LNCaP clone FGC (cell line): ENCODE measurements at regions not wholly inside any gene's neighbourhood (a gene's known extent, or its start where the extent isn't known, plus 50 kb on each side); places are given as distances from the start of the nearest gene placed in this dataset.

Source experiments
- DNase-seq: peaks from one replicate; pipeline ENCODE4 v3.0.0-alpha.2; 2011; ENCODE audit warnings: low read depth
- H3K4me3 ChIP-seq: 2 replicates; pipeline ENCODE4 v1.5.1; 2011; ENCODE audit warnings: mild to moderate bottlenecking, low read depth, low read length, control low read depth
- CTCF ChIP-seq: IDR thresholded peaks from 2 replicates; pipeline ENCODE4 v1.5.1; 2012; ENCODE audit warnings: mild to moderate bottlenecking; ENCODE audit not compliant: control insufficient read depth, insufficient read depth; ENCODE audit errors: extremely low read depth

GRCh38 chr20:16966276-16966880 lies 218.2 kb downstream of the OTOR start:
- H3K4me3 ChIP-seq, result no peak overlapping the region
- no peak for DNase-seq
- TF ChIP-seq CTCF, result no peak

DNA sequence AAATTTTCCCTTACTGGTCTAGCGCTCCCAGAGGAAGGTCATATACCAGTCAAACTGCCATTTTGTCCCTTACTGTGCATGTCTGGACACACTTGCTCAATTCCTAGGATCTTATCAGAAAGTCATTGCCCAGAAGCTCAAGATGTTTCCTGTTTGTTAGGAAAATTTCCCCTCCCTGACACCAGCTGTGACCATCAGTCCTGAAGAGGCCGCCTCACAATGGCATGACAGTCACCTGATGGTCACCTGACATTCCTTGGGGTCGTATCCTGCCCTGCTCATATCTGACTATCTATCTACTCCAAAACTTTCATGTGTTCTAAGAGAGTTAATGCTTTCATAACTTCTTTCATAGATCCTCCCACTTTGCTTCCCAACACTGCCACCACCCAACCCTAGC lies 219.9 kb downstream of the OTOR start:
- no peak for TF ChIP-seq CTCF
- no peak overlapping the region for H3K4me3 ChIP-seq
- DNase-seq, result no peak

- no peak for DNase-seq
- no peak for TF ChIP-seq CTCF
- no peak overlapping the region for H3K4me3 ChIP-seq
These were observed 222.6 kb downstream of the OTOR start for GRCh38 chr20:16970776-16971175.

- no peak for TF ChIP-seq CTCF
- H3K4me3 ChIP-seq, result no peak overlapping the region
- DNase-seq, result no peak
These were observed 226.1 kb downstream of the OTOR start for GRCh38 chr20:16974080-16974854.

DNA sequence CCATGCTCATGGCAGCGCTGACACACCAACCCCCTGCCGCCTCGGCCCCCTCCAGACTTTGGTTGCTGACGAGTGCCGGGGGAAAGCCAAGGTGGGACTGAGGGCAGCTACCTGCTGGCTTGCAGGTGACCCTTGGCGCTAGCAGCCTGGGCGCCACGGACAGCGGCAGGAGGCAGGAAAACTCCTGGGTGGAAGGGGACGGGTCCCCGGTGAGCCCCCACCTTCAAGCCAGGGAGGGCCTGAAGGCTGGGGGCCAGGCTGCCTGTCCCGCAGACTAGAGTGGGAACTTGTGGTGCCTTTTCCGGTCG lies 226.7 kb downstream of the OTOR start:
- no peak overlapping the region for H3K4me3 ChIP-seq
- DNase-seq, result no peak
- no peak for TF ChIP-seq CTCF

DNA sequence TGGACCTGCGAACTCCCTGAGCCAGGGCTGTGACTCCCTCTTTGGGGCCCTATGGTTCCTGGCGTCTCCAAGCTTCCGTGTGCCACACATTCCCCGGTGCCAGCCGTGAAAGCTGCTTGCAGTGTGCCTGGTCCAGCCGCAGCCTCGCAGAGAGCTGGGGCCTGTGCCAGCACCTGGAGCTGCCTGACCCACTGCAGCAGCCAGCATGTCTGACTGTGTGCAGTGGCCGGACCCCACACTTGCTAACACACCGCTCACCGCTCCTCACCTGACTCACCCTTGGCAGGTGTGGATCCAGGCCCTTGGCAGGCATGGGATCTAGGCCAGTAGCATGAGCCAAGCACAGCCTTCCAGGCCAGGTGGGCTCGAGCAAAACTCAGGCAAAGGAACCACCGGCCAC lies 227.5 kb downstream of the OTOR start:
- no peak for DNase-seq
- no peak overlapping the region for H3K4me3 ChIP-seq
- no peak for TF ChIP-seq CTCF

- DNase-seq, result no peak
- no peak overlapping the region for H3K4me3 ChIP-seq
- TF ChIP-seq CTCF, result no peak
These were observed 230.3 kb downstream of the OTOR start for GRCh38 chr20:16978497-16978896.
